ENCODE measurements at regions not wholly inside any gene's neighbourhood (a gene's known extent, or its start where the extent isn't known, plus 50 kb on each side); places are given as distances from the start of the nearest gene placed in this dataset.

- Histone ChIP-seq H4K20me1 (ENCODE audit: insufficient read depth) (no peaks in the 10 kb centered on the region), H3K36me3 (ENCODE audit: insufficient read depth, low read length) (no peaks in the 10 kb centered on the region), H3K9ac (ENCODE audit: low read length) (no peak overlapping the region), H3K79me2 (replicated peaks; ENCODE audit: insufficient read depth, low read length) (no peaks in the 10 kb centered on the region), H3K27ac (ENCODE audit: low read length) (no peak overlapping the region), H2AFZ (ENCODE audit: low read depth, low read length) (no peak overlapping the region), H3F3A (ENCODE audit: insufficient read depth, low read length, poor library complexity, severe bottlenecking) (no peaks in the 10 kb centered on the region), H3K4me2 (ENCODE audit: low read length) (no peak overlapping the region), H3K9me2 (ENCODE audit: insufficient read depth, low read length) (no peaks in the 10 kb centered on the region), H3K4me3 (ENCODE audit: low read length) (no peak overlapping the region), H3K27me3 (ENCODE audit: insufficient read depth, low read depth, low read length) (no peaks in the 10 kb centered on the region), H3K9me3 (ENCODE audit: low read length) (peaks cover 7% of the 10 kb centered on the region)
- TF ChIP-seq RAD21 (conservative IDR thresholded peaks at IDR 0.05) (no peak), EP300 (conservative IDR thresholded peaks at IDR 0.05; ENCODE audit: poor library complexity, severe bottlenecking) (no peak), EZH2 (IDR thresholded peaks at IDR 0.05; ENCODE audit: borderline replicate concordance, insufficient read depth, low read length, poor library complexity, severe bottlenecking) (no peak), SMC3 (conservative IDR thresholded peaks at IDR 0.05; ENCODE audit: poor library complexity) (no peak), POLR2AphosphoS5 (IDR thresholded peaks at IDR 0.05) (no peak), MXI1 (conservative IDR thresholded peaks at IDR 0.05; ENCODE audit: poor library complexity, severe bottlenecking) (no peak), TAF1 (IDR thresholded peaks at IDR 0.05; ENCODE audit: low read depth) (no peak)
- TF ChIP-seq, protein P1, sequence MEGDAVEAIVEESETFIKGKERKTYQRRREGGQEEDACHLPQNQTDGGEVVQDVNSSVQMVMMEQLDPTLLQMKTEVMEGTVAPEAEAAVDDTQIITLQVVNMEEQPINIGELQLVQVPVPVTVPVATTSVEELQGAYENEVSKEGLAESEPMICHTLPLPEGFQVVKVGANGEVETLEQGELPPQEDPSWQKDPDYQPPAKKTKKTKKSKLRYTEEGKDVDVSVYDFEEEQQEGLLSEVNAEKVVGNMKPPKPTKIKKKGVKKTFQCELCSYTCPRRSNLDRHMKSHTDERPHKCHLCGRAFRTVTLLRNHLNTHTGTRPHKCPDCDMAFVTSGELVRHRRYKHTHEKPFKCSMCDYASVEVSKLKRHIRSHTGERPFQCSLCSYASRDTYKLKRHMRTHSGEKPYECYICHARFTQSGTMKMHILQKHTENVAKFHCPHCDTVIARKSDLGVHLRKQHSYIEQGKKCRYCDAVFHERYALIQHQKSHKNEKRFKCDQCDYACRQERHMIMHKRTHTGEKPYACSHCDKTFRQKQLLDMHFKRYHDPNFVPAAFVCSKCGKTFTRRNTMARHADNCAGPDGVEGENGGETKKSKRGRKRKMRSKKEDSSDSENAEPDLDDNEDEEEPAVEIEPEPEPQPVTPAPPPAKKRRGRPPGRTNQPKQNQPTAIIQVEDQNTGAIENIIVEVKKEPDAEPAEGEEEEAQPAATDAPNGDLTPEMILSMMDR (IDR thresholded peaks at IDR 0.05; ENCODE audit: poor library complexity, severe bottlenecking): no peak
- TF ChIP-seq, protein P2, sequence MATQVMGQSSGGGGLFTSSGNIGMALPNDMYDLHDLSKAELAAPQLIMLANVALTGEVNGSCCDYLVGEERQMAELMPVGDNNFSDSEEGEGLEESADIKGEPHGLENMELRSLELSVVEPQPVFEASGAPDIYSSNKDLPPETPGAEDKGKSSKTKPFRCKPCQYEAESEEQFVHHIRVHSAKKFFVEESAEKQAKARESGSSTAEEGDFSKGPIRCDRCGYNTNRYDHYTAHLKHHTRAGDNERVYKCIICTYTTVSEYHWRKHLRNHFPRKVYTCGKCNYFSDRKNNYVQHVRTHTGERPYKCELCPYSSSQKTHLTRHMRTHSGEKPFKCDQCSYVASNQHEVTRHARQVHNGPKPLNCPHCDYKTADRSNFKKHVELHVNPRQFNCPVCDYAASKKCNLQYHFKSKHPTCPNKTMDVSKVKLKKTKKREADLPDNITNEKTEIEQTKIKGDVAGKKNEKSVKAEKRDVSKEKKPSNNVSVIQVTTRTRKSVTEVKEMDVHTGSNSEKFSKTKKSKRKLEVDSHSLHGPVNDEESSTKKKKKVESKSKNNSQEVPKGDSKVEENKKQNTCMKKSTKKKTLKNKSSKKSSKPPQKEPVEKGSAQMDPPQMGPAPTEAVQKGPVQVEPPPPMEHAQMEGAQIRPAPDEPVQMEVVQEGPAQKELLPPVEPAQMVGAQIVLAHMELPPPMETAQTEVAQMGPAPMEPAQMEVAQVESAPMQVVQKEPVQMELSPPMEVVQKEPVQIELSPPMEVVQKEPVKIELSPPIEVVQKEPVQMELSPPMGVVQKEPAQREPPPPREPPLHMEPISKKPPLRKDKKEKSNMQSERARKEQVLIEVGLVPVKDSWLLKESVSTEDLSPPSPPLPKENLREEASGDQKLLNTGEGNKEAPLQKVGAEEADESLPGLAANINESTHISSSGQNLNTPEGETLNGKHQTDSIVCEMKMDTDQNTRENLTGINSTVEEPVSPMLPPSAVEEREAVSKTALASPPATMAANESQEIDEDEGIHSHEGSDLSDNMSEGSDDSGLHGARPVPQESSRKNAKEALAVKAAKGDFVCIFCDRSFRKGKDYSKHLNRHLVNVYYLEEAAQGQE (IDR thresholded peaks at IDR 0.05; ENCODE audit: borderline replicate concordance): no peak
Measured at GRCh38 chr2:138985881-138986280, 205.7 kb upstream of the NXPH2 start.

- no peaks in the 10 kb centered on the region for H3K36me3 ChIP-seq (ENCODE audit: insufficient read depth, low read length)
- TF ChIP-seq, protein P2 (IDR thresholded peaks at IDR 0.05; ENCODE audit: borderline replicate concordance): no peak
- TF ChIP-seq SMC3 (conservative IDR thresholded peaks at IDR 0.05; ENCODE audit: poor library complexity): no peak
- no peak overlapping the region for H2AFZ ChIP-seq (ENCODE audit: low read depth, low read length)
- H3K4me2 ChIP-seq (ENCODE audit: low read length): no peak overlapping the region
- H3K9me3 ChIP-seq (ENCODE audit: low read length): no peaks in the 10 kb centered on the region
- H3K4me3 ChIP-seq (ENCODE audit: low read length): no peak overlapping the region
- no peak overlapping the region for H3K27ac ChIP-seq (ENCODE audit: low read length)
- H3K9me2 ChIP-seq (ENCODE audit: insufficient read depth, low read length): no peaks in the 10 kb centered on the region
- no peak overlapping the region for H3K9ac ChIP-seq (ENCODE audit: low read length)
- H3K79me2 ChIP-seq (replicated peaks; ENCODE audit: insufficient read depth, low read length): no peaks in the 10 kb centered on the region
- H4K20me1 ChIP-seq (ENCODE audit: insufficient read depth): no peaks in the 10 kb centered on the region
- H3F3A ChIP-seq (ENCODE audit: insufficient read depth, low read length, poor library complexity, severe bottlenecking): no peaks in the 10 kb centered on the region
- H3K27me3 ChIP-seq (ENCODE audit: insufficient read depth, low read depth, low read length): no peaks in the 10 kb centered on the region
Measured at GRCh38 chr2:138979131-138979785, 199.1 kb upstream of the NXPH2 start.
